Right renal pelvis (tissue), 4 donors: ENCODE measurements at regions not wholly inside any gene's neighbourhood (a gene's known extent, or its start where the extent isn't known, plus 50 kb on each side); places are given as distances from the start of the nearest gene placed in this dataset.

Source experiments
- DNase-seq, 4 donors: peaks; one replicate each; pipeline ENCODE4 v3.0.0-alpha.2; 2013; ENCODE audit warnings: low read depth in 4 of 4, low spot score in 3 of 4, missing footprints in 1 of 4

DNA sequence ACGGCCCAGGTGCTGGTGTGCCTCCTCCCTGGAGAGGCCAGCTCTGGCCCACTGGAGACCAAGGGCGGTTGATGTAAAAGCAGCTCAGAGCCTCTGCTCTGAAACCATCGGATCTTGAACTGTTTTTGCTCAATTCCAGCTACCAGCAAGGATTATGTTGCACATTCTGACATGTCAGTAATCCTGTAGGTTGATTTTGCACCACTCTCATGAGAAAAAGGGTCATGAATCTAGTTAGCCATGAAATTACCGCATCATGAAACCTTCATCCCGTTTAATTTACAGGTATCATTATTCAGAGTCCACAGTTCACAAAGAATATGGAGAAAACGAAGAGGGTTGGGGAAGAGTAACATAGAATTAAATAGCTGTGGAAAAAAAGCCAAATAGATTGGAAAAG, 120.4 kb upstream of the NSMCE3 start:
- peak in 1 of 4 donors; percentile 5 for DNase-seq

DNA sequence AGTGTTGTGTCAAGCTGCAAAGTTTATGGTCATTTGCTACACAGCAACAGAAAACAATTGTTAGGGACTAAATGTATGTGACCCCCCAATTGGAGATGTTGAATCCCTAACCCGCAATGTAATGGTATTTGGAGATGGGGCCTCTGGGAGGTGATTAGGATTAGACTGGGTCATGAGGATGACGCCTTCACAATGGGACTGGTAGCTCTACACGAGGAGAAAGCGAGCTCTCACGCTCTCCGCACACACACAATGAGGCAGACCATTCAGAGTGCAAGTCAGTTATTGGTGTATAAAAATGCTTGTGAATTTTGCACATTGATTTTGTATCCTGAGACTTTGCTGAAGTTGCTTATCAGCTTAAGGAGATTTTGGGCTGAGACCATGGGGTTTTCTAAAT, 116.9 kb upstream of the NSMCE3 start:
- DNase-seq = no peak

DNA sequence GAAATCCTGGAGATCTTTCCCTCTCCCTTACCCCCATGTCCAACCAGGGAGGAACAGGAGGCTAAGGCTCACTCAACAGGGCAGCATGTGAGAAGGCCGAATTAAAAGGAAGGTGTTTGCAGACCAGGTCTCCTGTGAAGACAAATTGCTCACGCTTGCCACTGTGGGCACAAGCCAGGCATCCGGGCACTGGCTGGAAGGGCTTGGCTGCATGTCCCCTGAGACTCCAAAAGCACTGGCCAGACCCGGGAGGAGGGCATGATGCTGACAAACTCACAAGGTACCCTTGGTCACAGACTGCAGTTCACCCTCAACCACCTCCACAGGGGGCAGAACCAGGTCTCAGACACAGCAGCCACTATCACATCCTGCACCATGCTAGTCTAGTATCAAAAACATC, 113.7 kb upstream of the NSMCE3 start:
- DNase-seq = no peak

DNA sequence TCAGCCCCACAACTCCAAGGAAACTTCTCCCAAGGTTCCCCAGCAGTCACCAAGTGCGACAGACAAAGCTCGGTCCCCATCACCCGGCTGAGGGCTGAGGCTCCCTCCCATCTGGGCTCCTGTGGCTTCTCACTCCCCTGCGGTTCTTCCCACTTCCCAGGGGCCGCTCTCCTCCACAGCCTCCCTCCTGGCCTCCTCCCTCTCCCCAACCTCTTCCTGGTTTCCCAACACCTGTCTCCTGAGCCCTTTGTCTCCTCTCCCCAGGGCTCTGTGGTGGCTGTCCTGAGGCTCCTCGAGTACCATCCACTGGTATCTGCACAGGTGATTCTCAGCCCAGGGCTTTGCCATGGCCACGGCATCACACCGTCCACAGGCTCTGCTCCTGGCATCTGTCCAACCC, 113.2 kb upstream of the NSMCE3 start:
- no peak for DNase-seq

DNA sequence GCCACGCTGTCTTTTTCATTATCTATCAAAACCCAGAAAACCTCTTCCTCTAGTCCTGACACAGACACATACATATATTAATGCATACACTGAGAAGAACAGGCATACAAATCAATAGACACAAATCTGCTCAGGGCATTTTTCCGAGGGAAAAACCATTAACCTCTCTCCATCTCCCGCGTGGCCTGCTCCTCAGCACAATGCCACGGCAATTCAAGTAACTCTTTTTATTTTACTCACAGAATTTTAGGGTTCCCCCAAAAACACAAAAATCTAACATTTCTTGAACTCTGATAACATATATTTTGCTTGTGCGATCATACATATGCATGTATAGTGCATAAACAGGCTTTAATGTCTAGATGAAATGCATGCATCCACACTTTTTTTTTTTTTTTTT, 110.8 kb upstream of the NSMCE3 start:
- no peak for DNase-seq

DNA sequence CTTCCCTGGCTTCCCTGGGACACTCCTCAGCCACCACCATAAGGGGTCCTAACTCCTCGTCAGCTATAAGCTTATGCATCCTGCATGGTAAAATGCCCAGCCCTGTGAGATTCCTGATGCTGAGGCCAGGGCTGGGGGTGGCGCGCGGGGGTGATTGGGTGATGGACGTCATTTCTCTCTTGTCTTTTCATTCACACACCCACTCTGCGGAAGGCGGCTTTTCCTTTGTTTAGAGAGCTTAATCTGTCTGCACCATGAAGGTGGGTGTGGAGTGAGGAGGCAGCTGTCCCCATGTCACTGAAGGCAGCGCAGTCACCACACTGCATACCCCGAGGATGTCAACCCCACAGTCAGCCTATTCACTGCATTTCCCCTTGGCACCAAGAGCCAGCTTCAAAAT, 110.0 kb upstream of the NSMCE3 start:
- no peak for DNase-seq

DNA sequence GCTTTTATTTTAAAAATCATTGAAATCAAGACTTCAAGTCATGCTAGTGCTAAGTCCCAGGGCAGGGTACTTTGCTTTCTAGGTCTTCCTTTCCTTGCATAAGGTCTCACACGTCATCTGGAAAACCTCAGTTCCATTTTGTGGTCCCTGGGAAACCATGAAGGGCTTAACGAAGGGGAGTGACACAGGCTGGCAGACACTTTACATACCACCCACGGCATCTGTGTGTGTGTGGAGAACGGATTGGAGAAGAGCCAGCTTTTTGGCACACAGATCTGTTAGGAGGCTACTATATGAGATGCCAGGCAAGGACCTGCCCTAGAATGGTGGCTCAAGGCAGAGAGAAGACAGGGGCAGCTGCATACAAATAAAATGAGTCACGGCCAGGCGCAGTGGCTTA, 107.5 kb upstream of the NSMCE3 start:
- DNase-seq = no peak

DNA sequence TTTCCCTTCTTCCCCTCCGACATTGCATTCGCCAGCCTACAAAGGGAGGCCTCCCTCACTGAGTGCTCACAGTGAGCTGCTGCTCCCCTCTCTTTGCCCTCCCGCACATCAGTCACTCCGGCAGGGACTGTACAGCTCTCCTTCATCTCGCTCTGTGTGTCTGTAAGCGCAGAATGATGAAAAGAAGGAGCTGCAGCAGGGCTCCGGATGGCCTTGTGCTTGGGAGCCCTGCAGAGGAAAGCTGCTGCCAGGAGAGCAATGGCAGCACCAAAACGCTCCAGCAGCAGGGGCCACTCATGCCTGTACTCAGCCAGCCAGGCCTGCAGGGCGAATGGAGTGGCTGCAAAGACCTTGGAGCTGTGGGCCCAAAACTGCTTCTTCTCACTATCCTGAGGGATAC, 107.0 kb upstream of the NSMCE3 start:
- DNase-seq = no peak

DNA sequence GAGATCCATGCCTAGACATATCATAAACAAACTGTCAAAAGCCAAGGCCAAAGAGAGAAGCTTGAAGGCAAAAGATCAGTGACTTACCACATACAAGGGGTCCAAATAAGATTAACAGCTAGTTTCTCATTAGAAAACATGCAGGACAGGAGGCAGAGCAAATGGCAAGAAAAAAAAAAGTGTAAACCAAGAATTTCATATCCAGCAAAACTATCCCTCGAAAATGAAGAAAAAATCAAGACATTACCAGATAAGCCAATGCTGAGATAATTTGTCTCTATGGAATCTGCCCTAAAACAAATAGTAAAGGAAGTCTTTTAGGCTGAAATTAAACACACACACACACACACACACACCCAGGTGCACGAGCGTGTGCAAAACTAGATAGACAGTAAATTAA, 99.6 kb upstream of the NSMCE3 start:
- DNase-seq = no peak

DNA sequence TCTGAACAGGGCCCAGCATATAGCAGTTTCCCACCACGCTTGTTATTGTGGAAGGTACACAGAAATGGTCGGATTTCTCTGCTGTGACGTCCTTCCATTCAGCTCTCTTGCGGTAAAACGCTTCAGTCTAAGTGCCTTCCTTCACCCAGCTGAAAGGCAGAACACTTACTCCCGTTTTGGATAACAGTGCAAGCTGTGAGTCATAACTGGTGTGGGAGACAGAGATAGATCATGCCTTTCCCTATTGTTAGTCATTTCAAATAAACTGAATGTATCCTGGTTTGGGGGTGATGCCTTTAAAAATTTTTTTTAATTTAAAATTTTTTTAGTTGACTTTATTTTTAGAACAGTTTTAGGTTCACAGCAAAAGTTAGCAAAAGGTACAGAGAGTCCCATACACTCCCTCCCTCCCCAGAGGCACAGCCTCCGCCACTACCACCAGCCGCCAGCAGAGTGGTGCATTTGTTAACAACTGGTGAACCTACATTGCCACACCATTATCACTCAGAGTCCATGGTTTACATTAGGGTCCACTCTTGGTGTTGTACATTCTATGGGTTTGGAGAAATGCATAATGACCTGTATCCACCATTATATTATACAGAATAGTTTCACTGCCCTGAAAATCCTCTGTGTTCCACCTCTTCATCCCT, 94.9 kb upstream of the NSMCE3 start:
- DNase-seq = no peak

DNA sequence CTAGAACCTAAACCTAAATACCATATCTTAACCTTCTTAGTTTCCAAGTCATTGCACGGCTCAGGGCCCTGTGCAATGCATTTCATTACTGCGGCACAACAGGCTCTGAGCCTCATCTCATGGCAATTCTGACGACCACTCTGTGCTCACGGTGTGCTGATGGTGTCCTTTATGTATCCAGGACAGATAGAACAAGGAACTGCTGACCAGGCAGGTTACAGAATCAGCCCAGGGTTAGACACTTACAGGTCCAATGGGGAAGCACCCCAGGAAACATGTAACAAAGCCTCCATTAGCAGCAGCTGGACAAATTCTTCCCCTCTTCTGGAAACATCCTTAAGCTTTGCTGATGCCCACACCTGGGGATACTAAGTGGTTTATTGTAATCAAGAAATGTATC, 91.9 kb upstream of the NSMCE3 start:
- no peak for DNase-seq

DNA sequence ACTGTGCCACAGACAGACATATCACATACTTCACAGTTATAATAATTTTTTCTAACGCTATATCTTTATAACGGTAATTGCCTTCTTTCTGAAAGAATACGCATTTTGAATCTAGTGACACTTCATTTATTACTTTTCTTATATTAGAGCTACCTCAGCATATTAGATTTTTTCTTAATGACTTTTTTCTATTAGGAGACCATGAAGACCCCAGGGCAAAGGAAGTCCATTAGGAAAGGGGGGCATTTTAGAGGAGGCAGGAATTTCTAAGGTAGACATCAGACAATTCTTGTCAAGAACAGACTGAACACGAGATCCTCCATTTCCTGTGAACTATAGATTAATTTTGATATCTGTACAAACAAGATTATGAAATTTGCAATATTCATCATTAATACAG, 90.5 kb upstream of the NSMCE3 start:
- no peak for DNase-seq

DNA sequence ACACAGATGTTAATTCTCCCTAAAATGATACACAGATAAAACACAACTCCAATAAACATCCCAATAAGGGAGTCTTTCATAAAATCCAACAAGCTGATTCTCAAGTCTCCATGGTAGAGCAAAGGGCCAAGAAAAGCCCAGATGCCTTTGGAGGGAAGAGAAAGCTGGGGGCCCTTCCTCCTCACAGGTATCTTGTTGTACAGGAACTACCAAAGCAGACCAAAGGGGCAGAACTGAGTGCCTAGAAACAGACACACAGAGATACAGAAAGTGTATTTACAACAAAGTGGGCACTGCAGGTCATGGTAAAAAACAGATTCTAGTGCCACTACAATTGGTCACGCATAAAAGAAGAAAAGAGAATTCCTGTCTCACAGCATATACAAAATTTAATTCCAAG, 87.2 kb upstream of the NSMCE3 start:
- no peak for DNase-seq

DNA sequence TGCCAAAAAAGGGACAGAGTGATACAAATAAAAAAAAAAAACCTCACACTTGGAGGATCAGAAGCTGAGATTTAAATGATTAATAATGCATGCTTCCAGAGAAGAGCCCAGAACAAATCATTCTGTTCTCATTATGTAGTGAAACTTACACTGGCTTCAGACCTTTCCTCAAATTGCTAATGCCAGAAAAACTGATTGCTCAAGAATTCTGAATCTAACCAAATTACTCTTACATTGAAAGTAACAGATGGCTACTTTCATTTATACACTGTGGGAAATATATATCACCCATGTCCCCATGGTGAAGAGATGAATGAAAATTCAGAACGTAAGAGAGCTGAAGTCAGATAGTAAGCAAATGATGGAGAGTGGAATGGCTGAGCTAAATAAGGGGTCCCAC, 85.9 kb upstream of the NSMCE3 start:
- no peak for DNase-seq

DNA sequence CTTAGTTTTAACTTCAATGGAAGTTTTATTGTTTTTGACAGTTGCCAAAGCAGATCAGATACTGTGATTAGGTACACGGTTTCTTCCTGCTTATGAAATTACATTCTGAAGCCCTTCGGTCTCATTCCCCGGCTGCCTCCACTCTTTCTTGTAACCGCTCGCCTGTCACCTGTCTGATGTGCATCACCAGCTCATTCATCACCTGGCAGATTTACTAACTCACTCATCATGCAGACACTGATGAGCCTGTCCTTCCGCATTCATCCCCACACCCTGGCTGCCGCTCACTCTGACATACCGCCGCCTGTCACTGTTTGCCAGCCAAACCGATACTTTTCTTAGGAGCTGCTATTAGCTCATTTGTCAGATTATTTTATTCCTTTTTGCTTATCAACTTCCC, 82.8 kb upstream of the NSMCE3 start:
- DNase-seq = no peak

DNA sequence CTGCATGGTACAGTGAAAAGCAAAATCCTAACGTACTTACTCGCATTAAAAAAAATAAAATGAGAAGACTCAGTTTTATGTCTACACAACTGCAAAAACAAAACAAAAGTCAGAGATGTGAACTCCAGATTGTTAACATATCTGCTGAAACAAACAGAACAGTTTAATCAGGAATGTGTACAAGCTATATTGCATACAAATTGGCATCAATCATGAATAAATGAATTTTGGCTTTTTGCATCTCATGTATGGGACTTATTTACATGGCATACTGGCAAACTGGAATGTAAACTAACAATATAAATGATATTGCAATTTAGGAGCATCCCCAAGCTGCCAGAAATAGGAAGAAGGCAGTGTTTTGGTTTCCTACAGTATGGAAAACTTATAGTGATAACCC, 79.6 kb upstream of the NSMCE3 start:
- DNase-seq = no peak

DNA sequence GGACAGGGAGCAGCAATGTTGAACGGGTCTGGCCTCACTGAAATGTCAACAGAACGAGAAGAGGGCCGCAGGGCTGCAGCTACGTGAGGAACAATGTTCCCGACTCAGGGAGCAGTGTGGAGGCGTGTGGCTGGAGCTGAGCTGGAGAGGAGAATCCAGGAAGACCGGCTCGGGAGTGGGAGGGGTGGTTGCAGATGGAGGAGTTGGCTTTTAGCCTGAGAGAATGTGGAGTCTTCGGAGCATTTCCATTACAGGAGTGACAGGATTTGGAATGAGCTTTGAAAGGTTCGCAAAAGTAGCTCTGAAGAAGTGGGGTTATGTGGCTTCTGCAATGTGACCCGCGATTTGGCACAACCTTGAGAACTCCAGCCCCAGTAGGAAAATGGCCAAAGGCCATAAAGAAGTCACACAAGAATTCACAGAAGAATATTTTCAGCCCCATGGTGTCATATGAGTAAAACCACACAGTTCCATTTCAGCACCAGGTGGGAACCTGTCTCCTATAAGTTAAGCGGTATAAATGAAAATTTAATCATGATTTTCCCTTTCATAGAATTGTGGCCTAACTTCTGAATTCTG, 78.8 kb upstream of the NSMCE3 start:
- DNase-seq = peak in 1 of 4 donors; percentile 18

DNA sequence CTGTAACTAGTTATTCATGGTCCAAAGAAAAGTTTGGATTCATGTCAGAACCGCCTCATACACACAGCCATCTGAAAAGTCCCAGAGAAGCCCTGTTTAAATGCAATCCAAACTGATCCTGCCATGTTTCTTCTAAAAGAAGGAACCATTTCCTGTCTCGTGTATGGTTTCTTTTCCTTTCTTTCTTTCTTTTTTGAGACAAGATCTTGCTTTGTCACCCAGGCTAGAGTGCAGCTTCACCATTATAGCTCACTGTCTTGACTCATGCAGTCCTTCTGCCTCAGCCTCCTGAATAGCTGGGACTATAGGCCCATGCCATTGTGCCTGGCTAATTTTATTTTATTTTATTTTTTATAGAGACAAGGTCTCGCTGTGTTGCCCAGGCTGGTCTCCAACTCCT, 77.4 kb upstream of the NSMCE3 start:
- DNase-seq = no peak

DNA sequence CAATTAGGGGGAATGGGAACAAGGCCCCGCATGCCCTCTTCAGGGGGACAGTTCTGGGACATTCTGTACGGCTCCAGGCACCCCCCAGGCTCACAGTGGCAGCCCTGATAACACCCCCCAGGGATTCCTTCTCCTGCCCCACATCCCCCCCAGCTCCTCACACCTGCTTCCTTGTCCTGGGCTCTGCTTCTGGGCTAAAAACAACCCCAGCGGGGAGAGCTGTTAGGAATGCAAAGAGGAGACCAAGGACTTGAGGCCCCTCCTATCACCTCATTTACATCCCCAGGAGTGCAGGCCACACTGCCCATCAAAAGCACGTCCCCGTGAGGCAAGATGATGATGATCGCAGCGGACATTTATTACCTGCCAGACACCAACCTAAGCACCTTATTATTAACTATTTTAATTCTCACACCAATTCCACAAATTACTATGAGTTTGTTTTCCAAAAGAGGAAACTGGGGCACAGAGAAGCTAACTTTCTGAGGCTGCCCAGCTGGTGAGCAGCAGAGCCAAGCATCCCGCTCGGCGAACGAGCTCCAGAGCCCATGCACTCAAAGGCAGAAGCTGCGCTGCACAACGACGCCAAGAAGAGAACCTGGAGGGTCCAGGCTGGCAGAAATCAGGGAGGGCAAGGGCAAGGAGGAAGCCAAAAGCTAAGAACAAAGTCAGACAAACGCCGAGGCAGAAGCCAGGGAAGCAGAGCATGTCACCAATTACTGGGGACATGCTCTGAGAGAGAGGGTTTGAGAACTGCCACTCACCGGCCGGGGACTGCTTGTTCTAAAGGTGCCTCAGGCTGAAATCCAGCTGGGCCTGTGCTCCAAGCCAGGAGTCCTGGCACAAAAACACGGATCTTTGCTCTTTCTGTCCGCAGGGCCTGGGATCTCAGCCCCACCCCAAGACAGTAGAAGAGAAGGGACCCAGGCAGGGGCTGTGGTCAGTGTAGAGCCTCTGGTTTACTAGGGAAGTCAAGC, 76.2 kb upstream of the NSMCE3 start:
- no peak for DNase-seq

DNA sequence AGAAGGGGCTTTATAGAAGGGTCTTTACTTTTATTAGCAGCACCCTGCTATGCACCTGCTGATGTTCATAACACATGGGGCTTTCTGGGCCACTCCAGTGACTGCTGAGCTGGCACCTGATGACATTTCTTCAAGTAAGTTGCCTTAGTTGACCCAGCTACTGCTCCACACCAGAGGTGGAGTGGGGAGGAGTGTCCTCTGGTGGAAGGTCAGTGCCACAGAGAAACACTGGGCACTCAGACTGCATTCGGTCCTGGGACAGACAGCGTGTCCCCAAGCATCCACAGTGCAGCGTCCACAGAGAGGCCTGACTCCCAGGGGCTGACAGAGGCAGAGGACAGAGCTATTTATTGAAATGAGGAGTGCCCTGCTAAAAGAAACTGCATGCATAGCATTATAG, 74.9 kb upstream of the NSMCE3 start:
- DNase-seq = no peak

DNA sequence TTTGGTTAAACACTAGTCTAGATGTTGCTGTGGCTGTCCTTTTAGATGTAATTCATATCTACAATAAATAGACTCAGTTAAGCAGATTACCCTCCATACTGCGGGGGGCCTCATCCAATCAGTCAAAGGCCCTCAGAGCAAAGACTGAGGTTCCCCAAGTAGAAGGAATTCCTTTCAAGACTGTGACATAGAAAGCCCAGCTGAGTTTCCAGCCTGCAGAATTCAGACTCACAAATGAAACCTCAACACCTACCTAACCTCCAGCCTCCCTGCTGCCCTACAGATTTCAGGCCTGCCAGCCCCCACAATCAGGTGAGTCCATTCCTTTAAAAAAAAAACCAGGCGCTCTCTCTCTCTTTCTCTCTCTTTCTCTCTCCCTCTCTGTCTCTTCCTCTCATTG, 73.6 kb upstream of the NSMCE3 start:
- no peak for DNase-seq

DNA sequence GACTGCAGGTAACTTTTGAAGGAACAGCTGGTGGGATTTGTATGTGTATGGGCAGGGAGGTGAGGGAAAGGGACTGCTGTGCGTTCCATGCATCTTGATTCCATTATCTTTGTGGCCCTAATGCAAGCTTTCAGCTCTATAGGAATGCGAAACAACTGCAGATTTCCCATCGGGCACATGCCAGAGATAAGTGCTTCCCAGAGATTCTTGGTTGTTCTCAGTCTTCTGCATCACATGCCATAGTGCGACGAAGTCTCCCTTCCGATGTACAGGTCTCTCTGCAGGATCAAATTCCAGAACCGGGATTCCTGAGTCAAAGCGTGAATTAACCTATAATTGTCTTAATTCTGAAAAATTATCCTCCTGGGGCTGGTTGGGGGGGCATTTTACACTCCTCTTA, 72.6 kb upstream of the NSMCE3 start:
- DNase-seq = no peak
